ENCODE measurements at regions not wholly inside any gene's neighbourhood (a gene's known extent, or its start where the extent isn't known, plus 50 kb on each side); places are given as distances from the start of the nearest gene placed in this dataset.
A peak's percentile ranks its signal among the peaks of the same experiment; 100 is the strongest.

DNA sequence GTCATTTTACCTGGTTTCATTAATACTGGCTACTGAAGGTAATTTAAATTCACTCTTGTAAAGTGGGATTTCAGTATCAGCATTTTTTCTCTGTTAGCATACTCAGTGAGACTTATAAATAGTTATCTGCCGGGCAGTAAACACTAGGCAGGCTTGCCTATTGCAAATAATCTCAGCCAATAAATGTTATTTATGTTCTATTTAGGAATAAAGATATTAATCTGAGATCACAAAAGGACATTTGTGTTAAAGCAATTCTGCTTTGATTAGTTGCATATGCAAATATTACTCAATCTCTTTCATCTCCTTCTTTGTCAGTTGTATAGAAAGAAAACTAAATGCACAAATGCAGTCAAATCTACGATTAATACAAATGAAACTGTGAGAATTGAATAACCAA lies 827.8 kb downstream of the TLE4 start:
- no peak for DNase-seq

DNA sequence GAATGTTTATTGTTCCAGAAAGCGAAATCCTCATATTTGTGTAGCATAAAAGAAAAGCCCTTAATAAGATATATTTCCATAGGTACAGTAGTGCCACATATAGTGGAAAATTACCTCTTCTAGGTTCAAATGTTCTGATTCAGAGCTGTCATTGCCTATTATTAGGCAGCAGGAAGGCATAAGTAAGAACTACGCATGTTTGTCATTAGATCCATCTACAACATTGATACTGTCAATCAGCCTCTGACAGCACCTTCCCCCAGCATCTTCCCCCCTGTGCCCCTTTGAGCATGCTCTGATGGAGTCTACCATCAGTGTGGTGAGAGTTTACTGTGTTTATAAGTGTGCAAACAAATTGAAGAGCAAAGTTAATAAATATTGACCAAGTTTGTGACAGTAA lies 816.1 kb downstream of the TLE4 start:
- no peak for DNase-seq

DNA sequence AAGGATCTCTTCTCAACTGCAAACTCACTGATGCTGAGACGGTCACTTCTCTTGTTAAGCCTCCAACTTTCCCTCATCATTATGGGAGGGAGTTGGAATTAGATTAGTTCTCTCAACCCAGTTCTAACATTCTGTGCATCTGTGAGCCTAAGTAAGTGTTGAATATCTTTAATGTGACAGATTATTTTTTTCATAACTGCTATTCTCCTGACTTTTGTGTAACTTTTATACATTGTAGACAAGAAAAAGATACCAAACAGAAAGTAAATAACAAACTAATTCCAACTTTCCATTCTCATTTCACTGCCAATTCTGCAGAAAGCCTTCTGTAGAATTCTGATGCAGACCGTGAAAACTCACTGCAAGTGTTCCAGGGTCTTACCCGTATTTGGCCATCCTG lies 813.5 kb downstream of the TLE4 start:
- no peak for DNase-seq

DNA sequence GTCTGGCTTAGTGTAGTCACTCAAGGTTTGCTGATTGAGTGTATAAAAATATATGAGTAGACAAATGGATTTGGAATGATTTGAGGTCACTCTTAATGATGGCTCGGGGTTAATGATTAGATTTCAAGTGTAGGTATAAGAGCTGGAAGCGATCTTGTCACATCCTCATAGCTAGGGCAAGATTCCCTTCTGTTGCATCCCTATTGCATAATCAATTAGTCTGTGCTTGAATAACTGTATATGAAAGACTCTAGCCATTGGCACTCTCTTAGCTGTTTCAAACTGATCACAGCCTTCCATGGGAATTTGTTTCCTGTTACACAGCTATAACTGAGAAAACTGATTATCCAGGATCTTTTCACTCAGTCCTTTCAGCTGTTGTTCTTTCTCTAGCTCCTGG lies 811.6 kb downstream of the TLE4 start:
- no peak for DNase-seq

DNA sequence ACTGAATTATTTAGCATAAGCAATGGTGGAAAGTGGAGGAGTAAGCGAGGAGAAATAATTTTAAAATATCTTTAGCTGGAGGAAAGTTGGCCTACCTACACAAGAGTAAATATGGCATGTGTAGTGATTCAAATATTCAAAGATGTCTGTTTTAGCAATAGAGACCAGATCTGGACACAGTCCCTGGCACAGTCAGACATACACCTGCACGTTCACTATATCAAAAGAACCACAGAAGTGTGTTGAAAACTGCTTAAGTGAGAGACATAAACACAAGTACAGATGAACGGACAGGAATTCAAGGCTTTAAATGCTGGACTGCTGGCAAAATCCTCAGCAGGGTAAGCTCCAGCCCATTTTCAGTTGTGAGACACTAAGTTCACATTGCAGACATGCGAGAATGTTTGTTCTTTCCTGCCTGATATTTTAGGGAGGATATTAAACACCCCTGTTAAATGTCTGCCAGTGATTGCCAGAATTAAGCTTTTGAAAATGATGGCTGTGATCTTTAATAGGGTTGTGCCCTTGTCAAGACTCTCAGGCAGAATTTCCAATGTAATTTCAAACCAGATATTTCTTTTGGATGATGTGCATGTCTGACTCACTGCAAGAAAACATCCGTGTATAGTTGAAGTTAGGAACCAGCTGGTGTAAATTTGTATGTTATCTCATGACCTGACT lies 810.6 kb downstream of the TLE4 start:
- no peak for DNase-seq

DNA sequence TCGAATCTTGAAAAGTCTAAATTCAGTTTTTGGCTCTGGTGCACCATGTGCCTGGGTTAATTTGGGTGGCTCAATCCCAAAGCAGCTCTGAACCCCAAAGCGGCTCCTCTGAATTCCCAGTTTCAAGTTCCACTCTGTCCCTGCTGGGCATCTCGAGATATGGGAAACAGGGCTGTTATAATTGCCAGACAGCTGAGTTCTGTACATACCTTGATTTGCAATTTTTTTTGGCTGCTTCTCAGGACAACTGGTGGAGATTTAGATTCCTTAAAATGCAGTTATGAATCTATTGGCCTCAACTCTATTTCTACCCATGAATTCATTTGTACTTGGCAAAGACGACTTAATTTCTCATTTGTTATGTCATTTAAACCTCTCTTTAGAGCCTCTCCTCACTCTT lies 808.5 kb downstream of the TLE4 start:
- DNase-seq = no peak

DNA sequence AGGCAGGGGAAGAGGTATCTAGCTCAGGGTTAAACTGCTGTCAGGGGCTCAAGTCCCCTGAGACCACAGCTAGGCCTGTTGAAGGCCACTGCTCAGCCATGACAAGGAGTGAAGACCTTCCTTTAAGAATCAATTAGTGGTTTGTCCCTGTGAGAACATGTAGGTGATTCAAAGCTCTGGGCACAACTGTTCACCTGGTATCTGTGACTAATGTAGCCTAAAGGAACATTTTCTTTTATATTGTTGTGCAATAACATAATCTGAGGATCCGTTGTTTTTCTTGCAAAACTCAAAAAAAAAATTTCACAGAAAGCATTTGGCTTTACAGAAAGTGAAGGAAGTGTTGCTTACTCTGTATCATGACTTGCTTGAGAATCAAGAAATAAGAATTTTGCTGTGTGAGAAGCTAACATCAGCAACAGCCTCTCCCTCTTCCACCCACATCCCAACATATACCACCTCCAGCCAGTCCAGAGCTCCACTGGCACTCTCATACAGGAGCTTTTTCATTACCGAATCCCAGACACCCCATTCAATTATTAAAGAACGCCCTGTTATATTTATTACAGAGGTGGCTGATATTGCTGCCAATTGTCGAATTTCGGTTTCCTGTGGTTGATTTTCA lies 807.0 kb downstream of the TLE4 start:
- DNase-seq = no peak

DNA sequence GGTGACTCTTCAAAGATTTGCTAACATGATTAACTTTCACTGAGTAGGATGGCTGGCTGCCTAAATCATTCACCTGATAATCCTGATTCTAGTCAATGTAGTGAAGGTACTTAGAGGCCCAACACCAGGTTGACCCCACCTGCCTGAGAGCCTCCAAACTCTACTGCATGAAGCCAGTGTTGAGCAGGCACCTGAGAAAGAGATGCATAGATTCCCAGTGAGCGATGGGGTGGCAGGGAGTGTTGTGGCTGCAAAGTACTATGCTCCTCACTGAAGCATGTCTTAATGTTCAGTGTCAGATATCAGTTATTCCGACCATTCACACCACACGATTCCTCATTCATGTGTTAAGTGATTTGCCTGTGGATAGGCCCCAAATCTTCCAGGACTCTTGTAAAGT lies 804.4 kb downstream of the TLE4 start:
- no peak for DNase-seq

DNA sequence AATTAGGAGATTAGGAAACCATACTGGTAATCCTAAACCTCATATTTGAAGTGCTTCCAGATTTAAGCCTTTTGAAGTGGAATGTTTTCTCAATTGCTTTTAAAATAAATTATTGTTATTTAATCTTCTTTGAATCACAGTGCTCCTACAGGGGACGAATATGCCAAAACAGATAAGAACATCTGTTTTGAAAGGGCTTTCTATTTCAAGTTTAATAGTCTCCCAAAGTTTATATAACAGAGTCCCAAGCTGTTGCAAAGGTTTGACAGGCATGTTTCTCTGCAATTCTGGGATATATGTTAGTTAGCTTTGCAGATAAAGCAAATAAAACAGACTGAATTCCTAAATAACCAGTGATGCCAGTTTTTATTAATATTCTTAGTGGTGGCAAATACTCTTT lies 803.7 kb downstream of the TLE4 start:
- DNase-seq = peak; percentile 39

DNA sequence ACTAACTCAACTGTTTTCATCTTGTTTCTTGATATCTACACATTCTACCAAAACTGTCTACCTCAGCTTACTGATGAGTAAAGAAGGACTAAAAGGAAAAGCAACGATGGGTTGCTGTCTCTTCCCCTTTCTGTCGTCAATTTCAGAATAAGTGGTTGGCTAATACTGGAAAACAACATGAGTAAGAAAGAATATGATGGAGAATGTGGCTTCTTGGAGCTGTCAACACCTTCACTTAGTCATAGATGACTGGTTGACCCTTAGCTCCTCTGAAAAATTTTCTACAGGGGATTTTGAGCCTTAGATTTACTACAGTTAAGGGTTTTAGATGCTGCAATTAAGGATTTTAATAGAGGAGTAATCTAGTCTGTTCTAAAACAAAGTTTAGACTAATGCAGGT lies 797.9 kb downstream of the TLE4 start:
- DNase-seq = no peak

DNA sequence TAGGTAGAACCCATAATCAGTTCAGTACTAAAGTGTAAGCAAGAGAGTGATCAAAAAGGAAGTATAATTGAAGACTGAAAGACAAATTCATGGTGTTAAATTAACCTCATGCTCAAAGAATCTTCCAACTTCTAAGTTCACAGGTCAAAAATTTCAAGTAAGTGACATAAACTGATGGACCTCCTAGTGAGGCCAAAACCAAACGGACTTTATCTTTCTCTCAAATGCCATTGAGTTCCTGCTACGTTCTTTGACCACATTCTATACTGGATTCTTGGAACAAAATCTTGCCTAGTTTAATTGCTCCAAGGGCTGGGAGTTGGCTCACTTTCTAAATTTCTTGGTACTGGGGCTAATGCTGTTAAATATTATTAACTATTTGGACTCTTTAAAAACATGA lies 794.9 kb downstream of the TLE4 start:
- no peak for DNase-seq

DNA sequence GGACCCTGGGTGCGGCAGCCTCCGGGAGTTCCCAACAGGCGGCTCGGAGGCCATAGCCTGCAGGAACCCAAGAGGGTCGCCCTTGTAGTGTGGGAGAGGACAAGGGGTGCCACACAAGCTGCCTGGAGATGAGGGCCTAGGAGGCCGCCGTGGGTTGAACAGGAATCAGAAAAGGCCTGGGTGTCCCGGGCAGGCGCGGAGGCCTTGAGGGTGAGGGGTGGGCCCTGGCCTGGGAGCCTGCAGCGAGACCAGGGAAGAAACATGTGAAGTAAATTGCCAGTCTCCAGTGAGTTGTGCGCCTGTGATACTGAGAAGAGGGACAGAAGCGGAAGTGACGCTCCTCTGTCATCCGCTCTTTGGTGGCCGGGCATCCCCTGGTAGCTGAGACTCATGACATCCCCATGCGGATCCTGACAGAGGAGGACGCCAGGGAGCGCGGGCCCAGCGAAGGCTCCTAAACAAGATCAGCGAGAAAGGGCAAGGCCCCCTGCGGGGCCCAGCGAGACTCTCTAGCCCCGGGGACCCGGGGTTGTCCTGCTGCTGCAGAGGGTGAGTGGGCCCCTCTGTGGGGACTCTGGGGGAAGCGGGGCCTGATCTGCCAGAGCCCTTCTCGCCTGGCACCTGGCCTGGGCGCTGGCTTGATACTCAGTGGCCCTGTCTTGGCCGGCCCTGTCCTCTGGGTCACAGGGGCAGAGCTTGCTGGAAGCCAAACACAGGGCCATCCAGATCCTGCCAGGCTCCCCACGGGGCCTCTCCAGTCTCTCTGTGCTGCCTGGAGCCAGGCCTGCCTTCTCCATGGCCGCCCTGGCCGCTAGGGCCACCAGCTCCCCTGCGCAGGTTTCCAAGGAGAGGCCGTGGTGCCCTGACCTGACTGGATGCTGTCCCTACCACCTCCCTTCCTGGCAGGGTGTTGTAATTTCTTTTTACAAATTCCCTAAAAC lies 788.4 kb downstream of the TLE4 start:
- DNase-seq = no peak

DNA sequence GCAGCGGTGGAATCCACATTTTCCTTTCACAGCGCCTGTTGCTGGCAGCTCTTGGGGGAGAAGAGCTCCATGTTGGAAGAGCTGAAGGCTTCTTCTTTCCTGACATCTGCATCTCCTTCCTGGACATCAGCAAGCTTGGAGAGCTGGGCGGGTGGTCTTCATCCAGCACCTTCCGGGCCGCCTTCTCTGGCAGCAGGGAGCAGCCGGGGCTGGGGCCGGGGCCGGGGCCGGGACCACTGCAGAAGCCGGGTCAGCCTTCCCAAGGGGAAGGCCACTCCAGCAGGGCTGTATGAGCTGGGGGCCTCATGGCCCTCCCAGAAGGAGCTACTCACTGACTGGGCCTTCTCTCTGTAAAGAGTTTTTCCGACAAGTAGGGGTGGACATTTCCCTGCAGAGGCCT lies 787.5 kb downstream of the TLE4 start:
- no peak for DNase-seq

DNA sequence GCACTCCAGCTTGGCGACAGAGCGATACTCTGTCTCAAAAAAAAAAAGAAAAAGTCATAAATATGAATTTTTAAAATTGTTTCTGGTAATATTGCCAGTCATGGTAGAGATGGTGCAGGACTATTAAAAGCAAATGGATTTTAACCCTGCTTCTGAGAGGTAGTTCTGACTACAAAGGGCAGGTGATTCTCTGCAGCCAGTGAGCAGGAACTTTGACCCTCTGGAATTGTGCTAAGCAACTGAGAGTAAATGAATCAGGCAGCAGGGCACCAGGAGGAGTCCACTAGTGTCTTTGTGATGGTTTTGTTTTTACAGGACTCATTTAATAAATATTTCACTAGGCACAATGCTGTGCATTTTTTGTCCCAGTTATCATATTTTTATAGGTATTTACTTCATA lies 781.2 kb downstream of the TLE4 start:
- no peak for DNase-seq

DNA sequence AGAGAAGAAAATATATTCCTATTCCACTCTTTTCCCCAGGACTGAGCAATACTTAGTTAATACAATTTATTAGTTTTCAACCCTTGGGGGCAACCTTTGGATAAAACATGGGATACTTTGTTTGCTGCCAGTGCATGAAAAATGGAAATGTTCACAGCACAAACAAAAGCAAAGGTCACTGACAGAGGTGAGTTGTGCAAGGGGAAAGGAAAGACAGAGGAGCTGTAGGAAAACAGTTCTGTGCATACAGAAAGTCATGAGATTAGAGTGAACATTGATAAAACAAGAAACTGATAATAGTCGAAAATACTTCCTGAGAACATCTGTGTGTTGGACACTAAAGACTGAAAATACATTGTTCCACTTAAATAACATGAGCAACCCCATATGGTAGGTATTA lies 779.8 kb downstream of the TLE4 start:
- DNase-seq = no peak

DNA sequence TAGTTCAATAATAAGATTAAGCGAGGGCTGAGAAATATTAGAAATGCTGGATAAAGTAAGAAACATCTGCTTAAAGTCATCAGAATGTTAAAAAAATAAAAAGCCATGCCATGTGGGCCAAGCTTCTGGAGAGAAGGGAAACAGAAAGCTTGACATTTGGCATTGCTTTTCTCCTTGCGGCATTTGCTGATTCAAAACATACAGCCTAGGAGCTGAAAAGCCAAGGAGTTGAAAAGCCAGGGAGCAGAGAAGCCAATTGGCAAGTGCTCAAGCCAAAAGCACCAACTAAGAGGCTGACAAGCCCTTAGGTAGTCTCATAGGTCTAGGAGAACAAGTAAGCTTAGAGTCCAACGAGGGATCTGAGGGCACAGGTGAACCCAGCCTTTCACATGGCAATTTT lies 754.3 kb downstream of the TLE4 start:
- no peak for DNase-seq

DNA sequence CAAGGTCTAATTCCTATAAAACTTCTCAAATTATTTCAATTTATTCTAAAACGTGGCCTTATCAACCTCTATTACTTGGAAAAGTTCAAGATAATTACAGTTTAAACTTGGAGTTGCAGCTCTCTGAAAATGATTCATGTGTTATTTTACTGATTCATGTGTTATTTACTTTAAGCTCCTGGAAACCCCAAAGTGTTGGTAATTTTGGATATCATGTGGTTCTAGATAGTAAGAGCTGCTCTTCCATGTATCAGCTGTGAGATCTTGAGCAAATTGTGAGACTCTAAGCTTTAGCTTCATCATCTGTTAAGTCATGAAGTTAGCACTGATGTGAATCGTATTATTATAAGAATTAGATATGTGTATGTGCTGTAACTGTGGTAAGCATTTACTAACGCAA lies 749.2 kb downstream of the TLE4 start:
- no peak for DNase-seq

DNA sequence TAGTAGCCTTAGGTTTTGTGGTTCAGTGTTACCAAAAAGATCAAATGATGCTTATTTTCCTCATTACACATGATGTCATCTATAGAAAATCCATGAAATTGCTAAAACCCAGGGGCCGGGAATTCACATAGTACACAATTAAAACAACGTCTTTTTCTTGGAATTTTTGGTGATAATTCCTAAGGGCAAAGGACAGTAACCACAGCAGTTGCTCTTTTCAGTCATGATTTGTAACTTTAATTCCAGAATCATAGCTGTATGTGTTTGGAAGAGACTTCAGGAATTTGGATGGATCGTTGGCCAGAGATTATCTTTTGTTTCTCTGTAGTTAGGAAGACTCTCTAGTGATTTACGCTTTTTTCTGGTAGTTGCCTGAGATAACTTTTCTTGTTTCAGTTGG lies 748.7 kb downstream of the TLE4 start:
- DNase-seq = no peak

DNA sequence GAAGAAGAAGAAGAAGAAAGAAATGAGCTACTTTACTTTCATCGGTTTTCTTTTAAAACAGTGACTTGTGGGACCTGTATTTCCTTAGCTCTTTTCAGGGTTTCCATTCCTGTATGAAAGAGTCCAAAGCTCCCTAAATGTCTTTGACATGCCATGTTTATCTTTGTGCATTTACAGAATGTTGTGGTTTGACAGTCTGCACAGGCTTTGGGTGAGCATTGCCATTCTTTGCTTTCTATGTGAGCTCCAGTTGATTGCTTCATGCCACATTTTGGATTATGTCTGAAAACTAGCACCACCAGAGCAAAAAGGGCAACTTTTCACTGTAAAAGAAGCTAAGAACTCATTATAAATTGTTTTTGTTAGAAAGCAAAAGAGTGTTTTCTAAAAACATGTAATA lies 733.4 kb downstream of the TLE4 start:
- no peak for DNase-seq

DNA sequence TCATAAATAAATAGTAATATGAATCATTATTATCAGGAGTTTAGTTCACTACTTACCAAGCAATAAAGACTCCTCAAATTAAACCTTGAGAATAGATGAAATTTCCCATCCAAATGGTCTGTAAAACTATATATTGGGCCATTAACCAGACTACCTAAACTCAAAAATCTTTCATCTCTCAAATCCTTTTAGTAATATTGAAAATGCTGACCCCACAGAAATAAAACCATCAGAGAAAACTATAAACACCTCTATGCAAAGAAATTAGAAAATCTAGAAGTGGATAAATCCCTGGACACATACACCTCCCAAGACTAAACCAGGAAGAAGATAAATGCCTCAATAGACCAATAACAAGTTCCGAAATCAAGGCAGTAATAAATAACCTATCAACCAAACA lies 723.2 kb downstream of the TLE4 start:
- DNase-seq = no peak

DNA sequence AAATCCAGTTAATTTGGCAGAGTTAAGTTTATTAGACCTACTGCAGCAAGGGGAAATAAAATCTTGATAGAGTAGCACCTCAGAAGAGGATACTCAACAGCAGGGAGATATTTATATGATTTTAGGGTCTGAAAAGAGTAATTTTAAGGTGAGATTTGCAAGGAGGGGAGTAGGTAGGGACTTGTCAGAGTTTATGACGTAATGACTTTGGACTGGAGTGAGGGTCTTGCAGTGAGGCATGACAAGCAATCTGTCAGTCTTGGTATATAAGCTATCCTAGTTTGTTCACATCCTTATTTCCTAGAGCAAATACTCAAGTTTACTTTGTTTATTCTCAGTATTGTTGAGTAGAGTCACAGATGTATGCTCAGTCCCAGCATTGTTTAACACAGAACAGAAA lies 722.6 kb downstream of the TLE4 start:
- no peak for DNase-seq

DNA sequence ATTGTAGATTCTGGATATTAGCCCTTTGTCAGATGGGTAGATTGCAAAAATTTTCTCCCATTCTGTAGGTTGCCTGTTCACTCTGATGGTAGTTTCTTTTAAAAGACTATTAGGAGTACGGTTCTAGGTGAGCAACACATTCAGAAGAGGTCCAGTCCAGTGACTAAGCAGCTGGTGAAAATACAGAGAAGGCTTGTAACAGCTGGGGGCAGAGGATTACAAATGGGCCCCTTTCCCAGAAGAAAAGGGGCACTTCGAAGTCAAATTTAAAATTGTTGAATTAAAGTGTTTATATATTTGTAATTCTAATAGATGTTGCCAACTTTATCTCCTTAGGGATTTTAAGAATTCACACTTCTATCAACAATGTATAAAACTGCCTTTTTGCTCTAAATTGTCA lies 720.5 kb downstream of the TLE4 start:
- DNase-seq = no peak

DNA sequence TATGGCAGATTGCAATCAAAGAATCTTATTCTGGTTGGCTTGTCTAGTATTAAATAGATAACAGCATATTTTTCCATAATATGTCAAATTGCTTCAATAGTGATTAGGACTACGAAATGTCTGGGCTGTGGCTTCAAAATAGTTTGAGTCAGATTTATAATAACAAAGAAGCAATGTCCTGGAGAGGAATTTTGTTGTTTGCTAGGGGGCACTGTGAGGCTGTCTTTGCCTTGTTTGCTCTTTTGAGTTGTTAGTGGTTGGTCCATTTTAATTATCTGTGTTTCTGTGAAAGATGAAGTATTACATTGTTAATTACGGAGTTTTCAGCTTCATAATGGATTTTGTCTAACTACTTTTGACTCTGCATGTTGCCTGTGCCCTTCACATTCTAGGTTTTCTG lies 713.6 kb downstream of the TLE4 start:
- DNase-seq = no peak

DNA sequence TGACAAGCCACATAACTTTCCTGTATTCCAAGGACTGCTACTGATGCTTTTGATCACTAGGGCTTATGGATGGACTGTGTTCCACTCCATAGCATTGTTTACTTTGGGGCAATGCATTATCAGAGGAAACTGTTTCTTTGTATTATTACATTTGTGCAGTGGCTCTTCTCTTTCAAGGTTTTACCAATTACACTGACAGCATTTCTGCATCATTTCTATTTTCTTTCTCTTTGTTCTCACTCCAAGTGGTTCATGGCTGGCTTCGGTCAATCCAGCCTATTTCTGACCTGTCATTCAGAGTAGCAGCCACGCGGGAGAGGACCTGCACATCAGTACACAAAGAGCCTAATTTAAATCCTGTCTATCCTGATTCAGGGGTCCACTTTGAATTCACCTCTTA lies 711.0 kb downstream of the TLE4 start:
- no peak for DNase-seq
